ENCODE measurements at regions not wholly inside any gene's neighbourhood (a gene's known extent, or its start where the extent isn't known, plus 50 kb on each side); places are given as distances from the start of the nearest gene placed in this dataset.

- no peak for TF ChIP-seq POLR2A (IDR thresholded peaks at IDR 0.05)
- TF ChIP-seq CTCF (IDR thresholded peaks at IDR 0.05) = no peak
Observed at GRCh38 chr3:144894576-144894975, 923.0 kb downstream of the DIPK2A start.

Data from lower leg skin (tissue), 3 donors.